SK-N-SH treated with all-trans-retinoic acid at 6 μM for 48 hours (cell line): ENCODE measurements at regions not wholly inside any gene's neighbourhood (a gene's known extent, or its start where the extent isn't known, plus 50 kb on each side); places are given as distances from the start of the nearest gene placed in this dataset.

Experiments used
- ARNTL ChIP-seq: fragments of 450-650 bp; formaldehyde crosslinking; IDR thresholded peaks from 2 replicates; pipeline ENCODE4 v1.5.0; 2020; ENCODE audit warnings: low read depth, mild to moderate bottlenecking, moderate library complexity, borderline replicate concordance
- BACH2 ChIP-seq: fragments of 250-450 bp; sonication (Bioruptor Pico); IDR thresholded peaks from 2 replicates; pipeline ENCODE4 v1.9.0; 2021; ENCODE audit warnings: mild to moderate bottlenecking, borderline replicate concordance
- ISL1 ChIP-seq: fragments of 250-450 bp; sonication (Bioruptor Pico); IDR thresholded peaks from 2 replicates; pipeline ENCODE4 v2.1.2; 2022; ENCODE audit warnings: mild to moderate bottlenecking, moderate library complexity
- RARB ChIP-seq: fragments of 250-450 bp; sonication (Bioruptor Pico); IDR thresholded peaks from 2 replicates; pipeline ENCODE4 v1.8.0; 2021; ENCODE audit warnings: mild to moderate bottlenecking, moderate library complexity
- TF ChIP-seq, protein P1 (sequence below): fragments of 250-450 bp; sonication (Bioruptor Pico); IDR thresholded peaks from 2 replicates; pipeline ENCODE4 v1.5.1; 2020; ENCODE audit warnings: low read depth, mild to moderate bottlenecking, moderate library complexity

DNA sequence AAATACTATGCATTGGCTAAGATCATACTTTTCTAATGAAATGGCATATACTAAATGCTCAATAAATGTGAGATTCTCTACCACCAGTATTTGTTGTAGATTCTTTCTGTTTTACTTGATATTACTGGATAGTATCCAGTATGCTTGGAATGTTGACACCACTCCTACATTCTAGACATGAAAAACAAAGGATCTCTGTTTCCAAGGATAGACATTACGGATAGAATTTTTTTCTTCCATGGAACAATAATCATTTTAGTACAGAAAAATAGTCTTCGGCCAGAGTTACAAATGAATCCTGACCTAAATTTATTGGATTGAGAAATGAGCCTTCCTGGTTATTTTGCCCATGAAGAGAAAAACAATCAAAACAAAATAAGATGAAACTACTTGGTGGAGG, 258.2 kb upstream of the NT5E start:
- TF ChIP-seq ARNTL (CRISPR knock-in tag) (no peak), RARB (CRISPR knock-in tag) (no peak), ISL1 (CRISPR knock-in tag) (no peak), BACH2 (CRISPR knock-in tag) (no peak)
- TF ChIP-seq, protein P1, sequence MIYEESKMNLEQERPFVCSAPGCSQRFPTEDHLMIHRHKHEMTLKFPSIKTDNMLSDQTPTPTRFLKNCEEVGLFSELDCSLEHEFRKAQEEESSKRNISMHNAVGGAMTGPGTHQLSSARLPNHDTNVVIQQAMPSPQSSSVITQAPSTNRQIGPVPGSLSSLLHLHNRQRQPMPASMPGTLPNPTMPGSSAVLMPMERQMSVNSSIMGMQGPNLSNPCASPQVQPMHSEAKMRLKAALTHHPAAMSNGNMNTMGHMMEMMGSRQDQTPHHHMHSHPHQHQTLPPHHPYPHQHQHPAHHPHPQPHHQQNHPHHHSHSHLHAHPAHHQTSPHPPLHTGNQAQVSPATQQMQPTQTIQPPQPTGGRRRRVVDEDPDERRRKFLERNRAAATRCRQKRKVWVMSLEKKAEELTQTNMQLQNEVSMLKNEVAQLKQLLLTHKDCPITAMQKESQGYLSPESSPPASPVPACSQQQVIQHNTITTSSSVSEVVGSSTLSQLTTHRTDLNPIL (CRISPR knock-in tag), result no peak
